Upper lobe of left lung (tissue), 6 donors: ENCODE measurements at regions not wholly inside any gene's neighbourhood (a gene's known extent, or its start where the extent isn't known, plus 50 kb on each side); places are given as distances from the start of the nearest gene placed in this dataset.

Experiments used
- ATAC-seq, 2 donors: fragments of 200-7000 bp; cut with Tn5 transposase; one replicate each; pipeline ENCODE4 v1.9.1; 2022; ENCODE audit warnings: mild to moderate bottlenecking in 2 of 2, moderate library complexity in 2 of 2; ENCODE audit not compliant: low FRiP score in 2 of 2
- DNase-seq, 2 donors: peaks; one replicate each; pipeline ENCODE4 v3.0.0-alpha.2; 2019 to 2020
- H3K27ac ChIP-seq, 4 donors: fragments of 200-600 bp; sonication (generic); one replicate each; pipeline ENCODE4 v1.5.1; 2016 to 2019
- H3K27me3 ChIP-seq, 4 donors: fragments of 200-600 bp; sonication (generic); one replicate each; pipeline ENCODE4 v1.5.1; 2017 to 2019
- H3K36me3 ChIP-seq, 4 donors: fragments of 200-600 bp; sonication (generic); one replicate each; pipeline ENCODE4 v1.5.1; 2016 to 2019
- H3K4me1 ChIP-seq, 4 donors: fragments of 200-600 bp; sonication (generic); one replicate each; pipeline ENCODE4 v1.5.1; 2018 to 2019
- H3K4me3 ChIP-seq, 4 donors: fragments of 200-600 bp; sonication (generic); one replicate each; pipeline ENCODE4 v1.5.1; 2017 to 2019; ENCODE audit warnings: mild to moderate bottlenecking in 2 of 4, moderate library complexity in 1 of 4
- H3K9me3 ChIP-seq, 4 donors: fragments of 200-600 bp; sonication (generic); one replicate each; pipeline ENCODE4 v1.5.1; 2018 to 2019
- EP300 ChIP-seq, 4 donors: sonication (generic); formaldehyde crosslinking; IDR thresholded peaks; one replicate each; pipeline ENCODE4 v1.5.1; 2017; ENCODE audit warnings: antibody characterized with exemption in 4 of 4, control low read depth in 2 of 4
- POLR2A ChIP-seq, 4 donors: fragments of 450-650 bp; IDR thresholded peaks; one replicate each; pipeline ENCODE4 v1.5.1; 2016 to 2017; ENCODE audit warnings: antibody characterized with exemption in 4 of 4, mild to moderate bottlenecking in 2 of 4
- POLR2AphosphoS5 ChIP-seq, 2 donors: sonication (generic); formaldehyde crosslinking; IDR thresholded peaks; one replicate each; pipeline ENCODE4 v1.5.1; 2017; ENCODE audit warnings: antibody characterized with exemption in 2 of 2
- WGBS, 2 donors: methylation state at CpG; one replicate each; pipeline ENCODE4 v1.1.5; 2017 to 2018; 5-methylcytosine and 5-hydroxymethylcytosine counted together
- TF ChIP-seq, protein P1 (sequence below), 6 experiments: fragments of 450-650 bp in 4 of 6; fragments of 200-600 bp in 2 of 6; sonication (generic) in 2 of 6; IDR thresholded peaks; one replicate each; pipeline ENCODE4 v1.5.1; 2016 to 2019; ENCODE audit warnings: antibody characterized with exemption in 6 of 6
- donor health status: DM: no; HTN: no; CAD: no; lungs with moderate emphysema.
- donor health status: DM: no; HTN: yes; CAD: no; lungs with severe emphysema.

DNA sequence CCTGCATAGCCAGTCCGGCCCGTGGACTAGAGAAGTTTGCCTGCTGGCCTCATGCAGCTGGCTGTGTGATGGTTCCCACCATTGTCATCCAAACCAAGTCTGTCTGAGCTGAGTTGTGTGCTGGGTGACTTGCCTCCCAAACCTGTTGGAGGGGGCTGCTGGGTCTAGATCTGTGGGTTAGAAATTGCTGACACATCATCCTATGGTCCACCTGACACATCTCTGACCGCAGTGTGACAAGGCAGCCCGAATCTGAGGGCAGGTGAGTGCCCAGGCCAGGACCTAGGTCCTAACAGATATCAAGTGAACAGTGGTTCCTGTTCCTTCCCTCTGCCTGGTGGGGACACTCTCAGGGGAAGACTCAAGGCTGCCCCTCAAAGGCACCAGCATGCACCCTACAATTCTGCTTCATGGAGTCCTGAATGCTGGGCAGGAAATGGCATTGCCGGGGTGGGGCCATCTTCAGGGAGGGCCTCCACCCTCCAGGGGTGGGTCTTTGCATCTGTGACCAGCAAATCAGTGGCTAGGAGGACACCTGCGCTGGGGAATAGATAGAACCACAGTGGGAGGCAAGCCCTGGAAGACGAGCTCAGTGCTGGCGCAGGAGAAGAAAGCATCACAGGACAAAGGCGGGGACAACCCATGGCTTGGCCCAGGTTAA is 117.9 kb upstream of the ID2 start:
- H3K4me3 ChIP-seq = no peak overlapping the region
- H3K36me3 ChIP-seq = no peaks in the 10 kb centered on the region
- peak in 1 of 2 donors; percentile 6 for DNase-seq
- H3K27me3 ChIP-seq = no peaks in the 10 kb centered on the region
- no peak overlapping the region for H3K27ac ChIP-seq
- no peaks in the 10 kb centered on the region for H3K4me1 ChIP-seq
- TF ChIP-seq POLR2A (IDR thresholded peaks at IDR 0.05) = no peak
- no peak for TF ChIP-seq POLR2AphosphoS5 (IDR thresholded peaks at IDR 0.05)
- no peak for TF ChIP-seq EP300 (IDR thresholded peaks at IDR 0.05)
- WGBS, 2 donors = 91 to 100% methylated on average over 5 to 9 of the region's 9 CpGs
- no peak for ATAC-seq
- peaks cover 0 to 10% (median 4%) of the 10 kb centered on the region in 4 donors for H3K9me3 ChIP-seq

DNA sequence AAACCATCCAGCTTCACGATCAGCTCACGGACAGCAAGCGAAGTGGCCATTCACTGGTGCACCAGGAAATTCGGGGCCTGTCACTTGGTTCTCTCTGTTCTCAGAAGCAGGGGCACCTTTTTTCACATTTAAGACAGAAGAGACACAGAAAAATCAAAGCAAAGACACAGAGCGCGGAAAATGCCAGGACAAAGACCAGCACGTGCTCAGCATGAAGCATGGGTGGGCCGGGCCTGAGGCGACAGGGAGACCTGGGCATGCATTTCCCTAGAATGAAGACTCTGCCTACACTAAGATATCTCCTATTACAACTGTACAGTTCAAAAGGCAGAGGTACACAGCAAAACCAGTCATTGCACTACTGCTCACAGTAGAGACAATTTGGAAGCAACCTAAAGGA is 117.4 kb upstream of the ID2 start:
- no peak for TF ChIP-seq EP300 (IDR thresholded peaks at IDR 0.05)
- no peak for TF ChIP-seq POLR2AphosphoS5 (IDR thresholded peaks at IDR 0.05)
- TF ChIP-seq, protein P1, sequence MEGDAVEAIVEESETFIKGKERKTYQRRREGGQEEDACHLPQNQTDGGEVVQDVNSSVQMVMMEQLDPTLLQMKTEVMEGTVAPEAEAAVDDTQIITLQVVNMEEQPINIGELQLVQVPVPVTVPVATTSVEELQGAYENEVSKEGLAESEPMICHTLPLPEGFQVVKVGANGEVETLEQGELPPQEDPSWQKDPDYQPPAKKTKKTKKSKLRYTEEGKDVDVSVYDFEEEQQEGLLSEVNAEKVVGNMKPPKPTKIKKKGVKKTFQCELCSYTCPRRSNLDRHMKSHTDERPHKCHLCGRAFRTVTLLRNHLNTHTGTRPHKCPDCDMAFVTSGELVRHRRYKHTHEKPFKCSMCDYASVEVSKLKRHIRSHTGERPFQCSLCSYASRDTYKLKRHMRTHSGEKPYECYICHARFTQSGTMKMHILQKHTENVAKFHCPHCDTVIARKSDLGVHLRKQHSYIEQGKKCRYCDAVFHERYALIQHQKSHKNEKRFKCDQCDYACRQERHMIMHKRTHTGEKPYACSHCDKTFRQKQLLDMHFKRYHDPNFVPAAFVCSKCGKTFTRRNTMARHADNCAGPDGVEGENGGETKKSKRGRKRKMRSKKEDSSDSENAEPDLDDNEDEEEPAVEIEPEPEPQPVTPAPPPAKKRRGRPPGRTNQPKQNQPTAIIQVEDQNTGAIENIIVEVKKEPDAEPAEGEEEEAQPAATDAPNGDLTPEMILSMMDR (IDR thresholded peaks at IDR 0.05) = no peak
- no peak for TF ChIP-seq POLR2A (IDR thresholded peaks at IDR 0.05)
- H3K4me3 ChIP-seq = no peak overlapping the region
- ATAC-seq = no peak
- peaks cover 0 to 10% (median 2%) of the 10 kb centered on the region in 4 donors for H3K9me3 ChIP-seq
- DNase-seq = no peak
- H3K27me3 ChIP-seq = no peaks in the 10 kb centered on the region
- WGBS, 2 donors = 96% methylated on average over 9 of the region's 9 CpGs
- no peaks in the 10 kb centered on the region for H3K36me3 ChIP-seq
- H3K27ac ChIP-seq = no peak overlapping the region
- H3K4me1 ChIP-seq = no peaks in the 10 kb centered on the region

DNA sequence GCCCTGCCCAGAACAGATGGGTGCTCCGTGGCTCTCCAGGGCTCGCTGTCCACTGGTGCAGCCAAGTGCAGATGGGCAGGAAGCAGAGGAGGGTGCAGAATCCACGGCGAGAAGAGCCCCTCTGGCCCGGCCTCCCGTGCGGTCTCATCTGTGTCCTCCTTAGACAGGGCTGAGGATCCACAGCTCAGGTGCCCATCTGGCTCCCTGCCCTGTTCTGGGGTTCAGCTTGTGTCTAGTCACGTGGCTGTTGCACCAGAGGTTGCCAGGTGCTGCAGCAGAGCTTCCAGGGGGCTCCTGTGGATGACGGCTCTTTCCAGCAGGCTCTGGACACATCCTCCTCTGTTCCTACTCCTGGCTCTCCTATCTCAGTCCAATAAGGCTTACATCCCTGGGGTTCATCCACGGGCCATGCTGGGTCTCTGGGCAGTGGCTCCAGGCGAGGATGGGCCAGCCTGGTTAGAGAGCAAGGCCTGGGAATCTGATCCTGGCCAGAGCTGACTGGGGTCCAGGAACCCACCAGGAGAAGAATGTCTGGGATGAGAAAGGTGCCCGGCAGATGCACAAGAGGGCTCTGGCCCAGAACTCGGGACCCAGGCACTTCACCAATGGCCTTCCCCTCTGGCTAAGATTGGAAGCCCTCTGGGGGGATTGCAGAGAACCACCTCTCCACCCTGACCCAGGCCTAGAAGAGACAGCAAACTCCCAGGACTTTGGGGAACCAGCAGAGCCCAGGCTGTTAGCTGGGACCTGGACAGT is 116.3 kb upstream of the ID2 start:
- no peaks in the 10 kb centered on the region for H3K36me3 ChIP-seq
- TF ChIP-seq, protein P1 (IDR thresholded peaks at IDR 0.05) = no peak
- TF ChIP-seq EP300 (IDR thresholded peaks at IDR 0.05) = no peak
- TF ChIP-seq POLR2AphosphoS5 (IDR thresholded peaks at IDR 0.05) = no peak
- TF ChIP-seq POLR2A (IDR thresholded peaks at IDR 0.05) = no peak
- H3K4me1 ChIP-seq = no peaks in the 10 kb centered on the region
- no peaks in the 10 kb centered on the region for H3K27me3 ChIP-seq
- ATAC-seq (no peak), DNase-seq (no peak)
- no peak overlapping the region for H3K4me3 ChIP-seq
- no peak overlapping the region for H3K27ac ChIP-seq
- peaks cover 0 to 5% (median 0%) of the 10 kb centered on the region in 4 donors for H3K9me3 ChIP-seq
- 87% methylated on average over 3 to 13 of the region's 13 CpGs for WGBS, 2 donors

DNA sequence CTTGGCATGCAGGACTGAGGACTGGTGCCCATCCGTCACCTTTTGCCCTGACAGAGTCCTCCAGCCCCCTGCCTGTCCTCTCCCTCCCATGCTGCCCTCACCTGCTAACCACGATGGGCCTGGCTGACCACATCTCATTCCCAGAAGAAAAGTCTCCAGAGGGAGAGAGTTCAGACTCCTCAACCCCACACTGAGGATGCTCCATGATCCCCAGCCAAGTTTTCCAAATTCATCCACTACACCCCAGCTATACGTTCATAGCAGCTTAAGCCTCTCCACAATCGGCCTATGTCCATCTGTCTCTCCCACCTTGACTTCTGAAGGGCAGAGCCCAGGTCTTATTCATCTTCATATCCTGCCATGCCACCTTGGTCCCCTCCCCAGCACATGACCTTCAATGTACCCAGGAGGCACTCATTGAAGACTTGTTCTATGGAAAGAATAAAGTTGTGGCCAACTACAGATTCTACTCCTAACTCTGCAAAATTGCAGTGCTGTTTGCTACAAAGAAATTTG is 115.6 kb upstream of the ID2 start:
- Histone ChIP-seq H3K4me1 (no peaks in the 10 kb centered on the region), H3K36me3 (no peaks in the 10 kb centered on the region), H3K27ac (no peak overlapping the region), H3K4me3 (no peak overlapping the region), H3K9me3 (no peaks in the 10 kb centered on the region), H3K27me3 (no peaks in the 10 kb centered on the region)
- no peak for TF ChIP-seq EP300 (IDR thresholded peaks at IDR 0.05)
- DNase-seq (no peak), ATAC-seq (no peak)
- 93% methylated on average over 3 to 4 of the region's 4 CpGs for WGBS, 2 donors

DNA sequence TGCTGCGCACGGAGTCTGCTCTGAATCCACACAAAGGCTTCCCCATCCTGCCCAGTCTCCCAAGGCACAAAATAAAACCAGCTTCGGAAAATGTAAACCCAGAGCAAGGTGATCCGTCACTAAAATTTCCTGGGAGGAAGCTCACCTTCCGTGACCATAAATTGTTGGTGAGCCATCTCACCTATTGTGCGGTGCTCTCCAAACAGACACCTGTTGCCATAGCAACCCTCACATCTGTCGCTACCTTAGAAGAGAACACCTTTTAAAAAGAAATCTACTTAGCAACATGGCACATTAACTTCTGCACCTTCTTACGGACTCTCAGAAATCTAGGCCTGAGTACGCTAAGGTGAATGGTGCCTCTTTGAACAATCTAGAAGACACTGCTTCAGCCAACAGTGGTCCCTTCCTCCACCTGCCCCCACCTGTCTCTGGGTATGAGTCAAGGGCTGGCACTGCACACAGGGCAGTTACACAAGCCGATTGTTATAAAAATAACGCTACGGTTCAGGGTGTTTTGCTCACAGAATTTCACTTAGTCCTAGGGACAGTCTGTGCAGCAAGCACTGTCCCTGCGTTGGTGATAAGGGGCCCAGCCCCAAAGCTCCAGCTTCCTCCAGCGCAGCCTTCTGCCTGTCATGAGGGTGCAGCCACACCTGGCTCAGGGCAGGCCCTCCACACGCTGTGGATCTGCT is 114.9 kb upstream of the ID2 start:
- WGBS, 2 donors = 93 to 95% methylated on average over 15 of the region's 15 CpGs

More for the DNA sequence above, 114.9 kb upstream of the ID2 start:
- ATAC-seq = no peak
- Histone ChIP-seq H3K27ac (no peak overlapping the region), H3K9me3 (no peaks in the 10 kb centered on the region), H3K36me3 (no peaks in the 10 kb centered on the region), H3K4me3 (no peak overlapping the region), H3K27me3 (no peaks in the 10 kb centered on the region), H3K4me1 (no peaks in the 10 kb centered on the region)
- TF ChIP-seq POLR2A (IDR thresholded peaks at IDR 0.05) (no peak), EP300 (IDR thresholded peaks at IDR 0.05) (no peak), POLR2AphosphoS5 (IDR thresholded peaks at IDR 0.05) (no peak)
- TF ChIP-seq, protein P1 (IDR thresholded peaks at IDR 0.05) = no peak
- DNase-seq = no peak
